ENCODE measurements at regions not wholly inside any gene's neighbourhood (a gene's known extent, or its start where the extent isn't known, plus 50 kb on each side); places are given as distances from the start of the nearest gene placed in this dataset.
"Not testable (repeated sequence)": the region's sequence is repeated elsewhere in the genome, so short reads cannot be mapped to it uniquely, and the experiment has no call there.

DNA sequence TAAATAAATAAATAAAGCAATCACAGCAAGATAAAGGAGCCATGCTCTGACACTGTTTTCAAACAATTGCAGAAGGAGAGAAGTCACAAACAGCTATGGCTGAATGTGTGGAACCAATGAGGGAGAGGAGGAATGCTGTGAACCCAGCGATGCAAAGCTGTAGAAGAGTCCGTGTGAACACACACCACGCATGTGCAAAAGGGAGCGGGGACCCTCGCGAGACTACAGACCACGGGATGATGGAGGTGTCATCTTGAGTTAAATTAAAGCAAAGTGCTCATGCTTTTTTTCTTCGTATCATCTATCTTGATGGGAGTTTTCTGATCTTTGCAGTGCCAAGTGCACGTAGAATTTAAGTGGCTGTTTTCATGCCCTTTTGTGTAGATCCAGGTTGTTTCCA lies 123.8 kb upstream of the CDH5 start:
- no peak for DNase-seq

DNA sequence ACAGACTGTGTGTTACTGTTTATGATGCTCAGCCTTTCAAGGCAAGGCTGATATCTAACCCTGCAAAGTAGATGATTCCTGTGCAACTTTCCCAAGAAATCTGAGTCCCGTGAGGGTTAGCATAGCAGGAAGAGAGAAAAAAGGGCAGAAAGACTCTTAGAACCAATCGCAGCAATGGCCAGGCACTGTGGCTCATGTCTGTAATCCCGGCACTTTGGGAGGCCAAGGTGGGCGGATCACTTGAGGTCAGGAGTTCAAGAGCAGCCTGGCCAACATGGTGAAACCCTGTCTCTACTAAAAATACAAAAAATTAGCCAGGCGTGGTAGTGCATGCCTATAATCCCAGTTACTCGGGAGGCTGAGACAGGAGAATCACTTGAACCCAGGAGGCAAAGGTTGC lies 124.3 kb upstream of the CDH5 start:
- DNase-seq, result not testable (repeated sequence)

DNA sequence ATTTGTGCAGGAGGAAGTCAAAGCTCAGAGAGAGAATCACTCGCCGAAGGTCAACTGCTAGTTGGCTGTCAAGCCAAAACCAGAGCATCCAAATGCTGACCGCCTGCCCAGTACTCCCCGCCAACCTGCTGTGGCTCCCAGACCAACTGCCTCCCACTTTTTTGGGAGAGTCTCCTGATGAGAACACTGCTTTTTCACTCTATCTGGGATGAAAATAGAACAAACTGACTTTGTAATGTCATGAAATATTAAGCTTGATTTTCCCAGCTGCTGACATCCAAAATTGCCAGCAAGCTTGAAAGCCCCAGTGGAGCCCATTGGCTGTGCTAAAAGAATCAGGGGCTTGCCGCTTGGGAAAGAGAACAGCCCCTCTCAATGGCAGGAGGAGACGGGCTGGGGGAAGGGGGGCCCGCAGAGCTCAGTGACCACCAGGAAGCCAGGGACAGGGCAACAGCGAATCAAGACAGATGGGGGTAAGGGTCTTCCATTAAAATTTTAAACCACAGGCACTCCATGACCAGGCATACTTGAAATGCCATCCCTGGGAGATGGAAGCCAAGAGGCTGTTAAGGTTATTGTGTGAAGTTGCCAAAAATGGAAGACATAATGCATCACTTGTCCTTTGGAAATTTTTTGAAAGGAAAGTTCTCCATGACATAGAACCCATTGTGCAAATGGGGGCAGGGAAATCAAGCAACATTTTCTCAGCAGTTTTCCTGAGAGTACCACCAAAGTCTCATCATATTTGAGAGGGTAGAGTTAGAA lies 125.7 kb upstream of the CDH5 start:
- DNase-seq, result no peak

DNA sequence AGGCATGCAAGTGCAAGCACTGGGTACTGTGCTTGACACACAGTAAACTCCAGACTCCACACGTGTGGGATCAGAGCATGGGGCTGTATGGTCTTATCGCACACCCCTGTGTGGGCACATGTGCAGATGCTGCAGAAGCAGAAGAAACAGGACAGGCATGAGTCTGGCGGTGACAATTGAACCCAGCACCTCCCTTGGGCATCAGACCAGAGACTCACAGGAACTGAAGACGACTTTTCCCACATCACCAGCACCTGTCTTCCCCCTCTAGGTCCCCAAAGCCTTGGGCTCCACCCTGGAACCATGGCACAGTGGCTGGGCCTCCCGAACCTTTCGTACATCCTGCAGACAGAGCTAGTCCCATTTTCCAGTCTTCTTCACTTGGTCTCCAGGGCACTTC lies 126.4 kb upstream of the CDH5 start:
- no peak for DNase-seq

DNA sequence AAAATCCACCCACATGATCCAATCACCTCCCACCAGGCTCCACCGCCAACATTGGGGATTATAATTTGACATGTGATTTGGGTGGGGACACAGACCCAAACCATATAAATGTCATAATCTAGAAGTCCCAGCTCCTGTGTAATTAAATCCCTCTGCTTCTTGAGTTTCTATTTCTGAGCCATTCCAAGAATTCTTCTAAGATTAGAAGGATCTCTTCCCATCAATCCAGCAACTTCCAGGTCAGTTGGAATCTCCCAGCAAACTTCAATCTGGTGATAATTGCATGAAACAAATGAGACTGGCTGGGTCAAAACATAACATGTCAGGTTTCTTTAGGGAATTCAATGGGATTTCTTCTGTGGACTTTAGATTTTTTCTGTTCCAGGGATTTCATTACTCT lies 127.8 kb upstream of the CDH5 start:
- no peak for DNase-seq

DNA sequence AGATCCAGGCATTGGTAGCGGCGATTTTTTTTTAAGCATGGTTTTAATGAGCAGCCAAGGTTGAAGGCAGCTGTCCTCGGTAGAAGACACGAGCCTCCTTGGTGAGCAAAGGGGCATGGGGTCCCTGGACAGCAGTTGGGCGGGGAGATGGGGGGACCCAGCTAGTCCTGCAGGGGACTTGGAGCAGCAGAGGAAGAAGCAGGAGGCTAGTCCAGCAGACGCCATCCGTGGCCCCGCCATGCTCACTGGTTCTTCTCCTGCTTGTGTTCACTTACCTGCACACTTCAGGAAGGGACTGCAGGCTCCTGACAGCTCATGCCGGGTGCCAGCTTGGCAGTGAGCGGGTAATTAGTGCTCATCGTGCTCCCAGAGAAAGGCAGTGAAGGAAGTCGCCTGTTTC lies 130.2 kb upstream of the CDH5 start:
- DNase-seq, result no peak

DNA sequence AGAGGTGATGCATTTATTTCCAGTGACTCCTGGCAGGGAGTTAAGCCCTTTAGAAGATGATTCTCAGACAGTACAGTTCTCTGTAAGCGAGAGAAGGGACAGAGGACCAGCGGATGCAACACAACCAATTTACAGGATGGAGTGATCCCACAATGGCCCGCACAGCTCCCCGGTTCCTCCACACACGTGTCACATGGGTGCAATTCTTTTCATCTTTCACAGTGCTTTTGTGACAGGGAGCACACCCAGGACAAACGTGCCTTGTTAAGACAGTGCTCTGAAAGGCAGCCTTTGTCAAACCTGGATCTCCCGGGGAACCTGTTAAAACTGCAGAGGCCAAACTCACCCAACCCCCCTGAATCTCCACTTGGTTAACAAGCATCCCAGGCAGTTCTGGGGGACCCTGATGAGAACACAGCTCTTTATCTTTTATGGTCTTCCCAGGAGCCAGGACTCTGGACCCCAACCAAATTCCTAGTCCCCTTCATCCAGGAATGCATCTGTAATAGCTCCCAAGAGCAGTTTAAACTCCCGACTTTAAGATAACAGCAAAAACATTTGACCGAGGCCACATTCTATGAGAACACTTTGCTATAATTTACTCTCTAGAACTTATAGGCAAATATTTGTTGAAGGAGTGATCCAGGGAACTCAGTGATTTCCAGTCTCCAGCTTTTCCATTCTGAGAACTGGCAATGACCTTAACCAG lies 134.9 kb upstream of the CDH5 start:
- DNase-seq, result peak; percentile 45

DNA sequence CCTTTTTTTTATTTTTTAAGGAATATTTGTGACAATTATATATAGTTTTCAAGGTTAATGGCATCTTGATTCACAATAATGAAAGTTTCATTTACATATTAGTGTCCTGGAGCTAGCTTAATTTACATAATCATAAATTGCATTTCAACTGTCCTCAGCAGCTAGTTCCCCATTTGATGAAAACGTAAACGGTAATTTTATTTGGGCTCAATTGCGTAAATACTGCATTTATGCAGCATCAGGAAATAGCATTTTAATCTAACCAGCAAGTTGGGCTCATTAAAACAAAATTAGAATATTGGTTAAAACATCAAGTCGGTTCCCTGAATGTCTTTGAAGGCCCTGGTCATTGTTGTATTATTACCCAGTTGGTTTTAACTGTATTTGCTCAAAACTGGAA lies 136.8 kb upstream of the CDH5 start:
- DNase-seq, result no peak

DNA sequence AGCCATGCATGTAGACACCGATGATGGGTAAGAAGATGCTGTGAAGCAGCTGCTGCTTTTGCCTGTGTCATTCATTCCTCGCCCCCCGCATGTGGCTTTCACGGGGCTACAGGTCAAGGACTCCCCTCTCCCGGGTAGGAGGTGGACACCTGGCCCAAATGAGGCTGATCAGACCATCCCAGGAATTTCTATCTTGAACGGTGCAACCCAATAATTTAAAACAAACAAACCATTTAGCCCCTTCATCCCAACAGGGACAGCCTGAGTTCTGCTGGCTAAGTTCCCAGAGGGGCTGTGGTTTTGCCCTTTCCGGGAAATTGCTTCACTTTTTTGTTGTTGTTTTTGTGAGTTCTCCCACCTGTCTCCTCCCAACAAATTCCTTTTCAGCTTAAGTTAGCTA lies 137.7 kb upstream of the CDH5 start:
- peak; percentile 72 for DNase-seq

DNA sequence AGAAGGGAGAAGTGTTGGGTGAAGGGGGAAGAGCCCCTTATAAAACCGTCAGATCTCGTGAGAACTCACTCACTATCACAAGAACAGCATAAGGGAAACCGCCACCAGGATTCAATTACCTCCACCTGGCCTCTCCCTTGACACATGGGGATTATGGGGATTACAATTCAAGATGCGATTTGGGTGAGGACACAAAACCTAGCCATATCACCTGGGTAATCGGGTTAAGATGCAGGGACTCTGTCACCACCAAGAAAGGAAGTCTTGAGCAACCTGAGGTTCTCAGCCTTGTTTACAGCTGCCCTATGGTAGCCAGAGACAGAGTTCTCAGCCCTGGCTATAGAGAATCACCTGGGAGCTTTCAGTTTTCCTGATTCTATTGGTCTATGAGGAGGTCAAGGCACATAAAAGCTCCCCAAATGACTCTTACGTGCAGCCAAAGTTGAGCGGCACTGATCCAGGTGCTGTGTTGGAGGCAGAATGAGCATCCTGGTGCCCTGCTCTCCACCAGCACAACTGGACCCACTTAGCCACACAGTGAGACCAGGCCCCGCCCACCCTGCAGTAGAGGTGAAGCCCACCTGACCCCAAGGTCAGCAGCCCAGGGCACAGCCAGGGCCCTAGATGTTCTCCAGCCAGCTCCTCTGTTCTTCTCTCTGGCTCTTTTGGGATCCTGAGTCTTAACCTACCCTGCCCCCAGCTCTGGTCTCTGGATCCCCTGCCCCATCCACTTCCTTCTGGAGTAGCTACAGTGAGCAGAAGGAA lies 138.5 kb upstream of the CDH5 start:
- no peak for DNase-seq

DNA sequence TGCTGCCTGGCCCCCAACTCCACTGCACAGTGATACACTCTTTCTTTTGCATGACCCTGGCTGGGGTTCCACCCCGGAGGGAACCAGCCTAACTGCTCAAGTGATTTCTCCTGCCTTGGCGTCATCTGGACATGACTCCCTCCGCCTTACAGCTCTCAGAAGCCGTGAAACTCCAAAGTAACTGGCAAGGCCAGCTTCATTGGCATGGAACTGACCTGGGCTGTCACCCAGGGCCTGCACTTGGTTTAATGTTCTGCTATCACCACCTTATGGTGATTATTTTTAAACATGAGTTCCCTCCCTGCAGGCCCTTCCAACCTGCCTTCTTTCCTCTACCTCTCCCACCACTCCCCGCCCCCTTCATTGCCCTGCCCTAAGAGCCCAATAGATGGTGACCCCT lies 139.7 kb upstream of the CDH5 start:
- DNase-seq, result no peak

DNA sequence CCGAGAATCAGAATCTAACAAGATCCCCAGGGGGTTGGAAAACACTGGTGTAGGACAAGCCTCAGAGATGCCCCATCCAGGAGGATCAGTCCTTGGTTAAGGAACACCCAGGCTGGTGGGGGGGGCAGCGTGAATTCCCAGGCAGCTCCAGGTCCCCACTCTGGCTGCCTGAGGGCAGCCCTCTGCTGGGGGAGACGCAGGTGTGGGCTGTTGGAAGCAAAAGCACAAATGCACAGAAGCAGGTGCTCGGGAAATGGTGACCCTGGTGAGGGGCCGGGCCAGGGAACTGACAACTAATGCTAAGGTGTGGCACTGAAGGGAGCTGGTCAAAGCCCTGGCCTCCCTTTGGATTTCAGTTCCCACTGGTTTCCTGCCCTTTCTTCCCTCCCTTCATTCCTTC lies 140.8 kb upstream of the CDH5 start:
- DNase-seq, result no peak

DNA sequence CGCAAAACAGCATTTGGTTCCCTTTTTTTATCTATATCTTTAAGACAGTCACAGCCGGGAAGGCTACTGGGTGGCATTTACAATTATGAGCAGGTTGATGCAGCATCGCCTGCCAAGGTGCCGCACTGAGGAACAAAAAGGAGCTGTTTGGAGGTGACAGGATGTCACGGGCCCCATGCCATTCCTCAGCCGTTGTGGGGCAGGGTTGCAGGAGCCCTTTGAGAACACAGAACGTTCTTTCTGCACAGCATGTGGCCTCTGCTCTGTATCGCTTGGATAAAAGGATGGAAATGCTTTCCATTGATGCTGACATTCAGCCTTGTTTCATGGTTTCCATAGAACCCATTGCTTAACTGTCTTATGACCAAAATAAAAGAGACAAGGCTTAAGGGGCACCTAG lies 141.9 kb upstream of the CDH5 start:
- DNase-seq, result no peak

DNA sequence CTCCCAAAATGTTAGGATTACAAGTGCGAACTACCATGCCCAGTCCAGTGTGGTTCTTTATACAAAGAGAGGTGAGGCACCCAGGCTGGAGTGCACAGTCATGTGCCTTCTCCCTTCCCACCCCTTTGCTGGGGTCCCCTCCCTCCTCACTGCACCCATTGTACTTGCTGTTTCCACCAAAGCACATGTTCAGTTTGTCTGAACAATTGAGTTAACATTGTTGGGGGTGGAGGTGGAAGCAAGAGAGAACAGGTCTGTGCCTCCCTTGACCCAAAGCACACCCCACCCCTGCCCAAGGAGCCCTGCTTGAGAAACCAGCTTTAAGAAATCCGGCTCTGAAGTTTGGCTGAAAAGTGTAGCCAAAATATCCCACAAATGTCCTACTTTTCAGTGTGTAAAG lies 142.3 kb upstream of the CDH5 start:
- DNase-seq, result no peak

DNA sequence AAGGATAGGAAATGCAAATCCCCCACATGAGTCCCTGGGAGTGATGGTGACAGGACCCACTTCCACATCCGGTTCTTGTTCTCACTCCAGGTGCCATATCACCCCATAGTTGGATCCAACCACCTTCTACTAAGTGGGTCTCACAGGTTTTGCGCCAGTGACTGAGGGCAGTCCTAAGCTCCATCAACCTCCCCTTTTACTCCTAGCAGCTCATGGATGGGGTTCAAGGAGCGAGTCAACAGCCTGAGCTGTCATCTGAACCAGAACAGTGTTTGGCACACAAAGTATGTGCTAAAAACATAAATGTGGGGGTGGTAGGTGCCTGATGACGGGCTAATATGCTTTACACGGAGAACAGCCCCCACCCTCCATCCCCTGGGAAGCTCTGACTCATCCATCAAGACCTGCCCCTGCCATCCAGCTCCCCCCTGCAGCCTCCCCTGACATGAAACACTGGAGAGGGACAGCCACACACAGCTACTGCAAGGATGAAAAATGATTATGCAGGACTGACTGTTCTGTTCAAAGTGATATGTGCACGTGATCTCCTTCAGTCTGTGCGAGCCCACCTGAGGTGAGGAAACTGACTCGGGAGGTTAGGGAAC lies 143.2 kb upstream of the CDH5 start:
- DNase-seq, result no peak

DNA sequence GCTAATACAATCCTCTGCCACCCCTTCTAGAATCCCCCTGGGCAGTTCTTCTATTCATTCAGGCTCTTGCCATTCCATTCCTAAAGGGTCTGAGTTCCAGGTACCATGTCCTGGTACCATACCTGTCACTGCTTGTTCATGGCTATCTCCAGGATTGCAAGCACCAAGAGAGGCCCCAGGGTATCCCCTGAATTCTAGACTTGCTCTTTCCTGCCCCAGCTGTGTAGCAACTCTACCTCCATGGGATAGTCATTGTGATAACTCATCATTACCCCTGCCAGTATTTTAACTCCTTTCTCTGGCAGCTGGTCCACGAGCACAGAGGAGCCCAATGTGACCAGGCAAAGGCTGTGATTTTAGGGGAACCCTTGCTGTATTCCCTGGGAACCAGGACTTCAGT lies 143.7 kb upstream of the CDH5 start:
- DNase-seq, result no peak

DNA sequence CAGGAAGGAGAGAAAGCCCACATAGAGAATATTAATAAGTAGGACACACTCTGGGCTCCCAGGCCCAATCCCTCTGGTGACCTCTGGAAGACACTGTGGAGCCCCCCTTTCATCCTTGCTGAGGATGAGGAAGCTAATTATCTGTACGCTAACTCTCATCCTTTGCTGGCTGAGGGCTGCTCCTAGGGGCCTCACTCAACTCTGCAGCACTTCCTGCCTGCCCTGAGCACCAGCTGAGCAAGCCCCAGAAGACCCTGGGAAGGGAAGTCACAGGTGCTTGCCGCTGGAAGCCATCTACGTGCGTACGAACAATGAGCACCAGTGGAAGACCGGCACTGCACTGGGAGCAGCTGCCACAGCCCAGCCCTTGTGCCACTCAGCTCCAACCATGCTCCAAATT lies 145.8 kb upstream of the CDH5 start:
- no peak for DNase-seq

DNA sequence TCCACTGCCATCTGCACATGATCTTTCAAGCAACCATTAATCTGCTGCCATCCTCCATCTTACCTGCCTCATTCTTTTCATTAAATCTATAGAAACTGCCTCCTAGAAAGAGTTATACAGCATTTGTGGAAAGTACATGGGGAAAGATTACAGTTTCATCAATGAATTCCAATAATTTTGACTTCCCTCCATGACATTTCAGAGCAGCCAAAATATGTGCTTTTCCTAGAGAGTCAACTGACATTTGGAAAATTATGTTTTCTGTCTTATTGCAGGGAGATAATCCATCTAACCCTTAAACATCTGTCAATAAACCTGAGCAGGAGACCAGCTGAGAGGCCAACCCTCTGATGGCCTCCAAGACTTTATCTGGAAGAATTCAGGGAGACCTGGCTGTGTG lies 147.0 kb upstream of the CDH5 start:
- no peak for DNase-seq

DNA sequence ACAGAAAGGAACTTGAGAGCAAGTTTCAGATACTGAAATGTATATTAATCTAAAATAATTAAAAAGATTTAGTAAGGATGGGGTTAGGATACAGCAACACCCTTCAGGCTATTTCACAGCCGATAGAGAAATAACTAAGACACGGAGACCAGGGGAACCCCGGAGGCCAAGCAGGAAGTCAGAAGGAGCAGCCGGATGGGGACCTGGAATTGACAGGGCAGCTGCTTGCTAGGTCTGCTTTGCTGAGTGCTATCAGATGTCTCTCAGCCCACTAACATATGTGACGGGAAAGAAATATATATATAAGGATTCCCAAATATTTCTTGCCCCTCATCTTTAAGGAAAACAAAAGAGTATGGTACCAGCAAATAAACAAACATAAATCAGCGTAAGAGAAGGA lies 154.1 kb upstream of the CDH5 start:
- no peak for DNase-seq

DNA sequence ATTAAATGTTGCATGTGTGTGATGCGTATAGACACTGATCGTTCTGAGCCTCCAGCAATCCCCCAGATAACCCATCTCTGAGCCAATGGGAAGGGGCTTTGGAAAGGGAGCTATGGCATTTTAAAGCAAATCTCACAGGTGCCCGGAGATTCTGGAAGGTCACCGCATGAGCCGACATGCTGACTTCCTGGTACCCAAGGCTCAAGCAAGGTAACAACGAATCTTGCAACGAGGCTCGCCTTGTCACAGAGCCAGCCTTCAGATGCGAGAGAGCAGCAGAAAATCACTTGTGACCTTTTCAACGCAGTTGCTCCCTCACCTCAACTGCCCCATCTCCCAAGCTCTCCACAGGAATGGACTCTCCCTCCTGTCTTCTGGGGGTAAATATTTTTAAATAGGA lies 154.8 kb upstream of the CDH5 start:
- no peak for DNase-seq

DNA sequence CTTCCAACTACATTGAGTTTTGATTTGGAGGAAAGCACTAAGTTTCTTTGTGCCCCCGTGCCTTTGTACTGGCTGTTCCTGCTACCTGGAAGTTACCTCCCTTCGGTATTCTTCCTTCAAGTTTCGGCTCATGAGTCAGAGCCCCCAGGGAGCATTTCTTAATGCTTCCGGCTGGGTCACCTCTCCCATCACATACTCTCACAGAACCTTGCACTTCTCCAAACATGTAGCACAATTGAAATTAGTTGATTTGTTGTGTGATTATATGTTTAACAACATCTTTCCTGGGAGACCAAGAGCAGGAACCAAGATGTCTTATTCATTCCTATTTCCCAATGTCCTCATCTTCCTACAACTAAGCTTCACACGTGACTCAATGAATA lies 158.6 kb upstream of the CDH5 start:
- DNase-seq, result no peak

DNA sequence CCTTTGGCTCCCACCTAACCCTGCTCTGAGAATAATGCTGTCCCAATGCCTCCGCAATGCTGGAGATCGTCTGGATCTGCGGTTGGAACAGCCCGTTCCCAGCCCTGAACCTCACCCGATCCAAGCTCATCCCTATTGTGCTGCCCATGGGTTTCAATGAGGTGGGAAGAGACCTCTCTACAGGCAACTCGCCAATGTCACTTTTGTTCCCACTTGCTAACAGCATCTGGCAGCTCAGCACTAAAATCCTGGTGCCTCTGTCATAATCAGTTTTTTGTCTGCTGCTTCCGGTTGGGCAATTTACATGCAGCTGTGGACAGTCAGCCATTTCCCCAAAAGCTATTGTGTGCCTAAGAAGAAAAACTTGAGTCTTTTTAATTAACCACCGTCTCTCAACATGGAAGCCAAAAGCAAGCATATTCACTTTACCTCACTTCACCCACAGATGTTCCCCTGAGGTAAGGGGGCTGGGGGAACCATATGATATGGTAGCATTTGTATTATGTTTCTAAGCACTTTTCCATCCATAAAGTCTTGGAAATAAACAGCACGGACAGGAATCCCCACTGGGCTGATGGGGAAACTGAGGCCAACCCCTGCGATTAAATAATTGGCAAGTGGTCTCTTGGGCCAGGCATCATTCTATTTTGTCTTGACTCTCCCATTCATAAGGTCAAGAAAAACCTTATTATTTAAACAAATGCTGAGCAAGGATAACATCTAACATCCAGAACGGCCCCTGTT lies 159.2 kb upstream of the CDH5 start:
- DNase-seq, result no peak
